ENCODE measurements at regions not wholly inside any gene's neighbourhood (a gene's known extent, or its start where the extent isn't known, plus 50 kb on each side); places are given as distances from the start of the nearest gene placed in this dataset.

- Histone ChIP-seq H3K23ac (ENCODE audit: low read depth, low read length) (no peak overlapping the region), H3K14ac (replicated peaks; ENCODE audit: low read depth, low read length) (no peak overlapping the region), H3K56ac (ENCODE audit: extremely low read depth, insufficient read depth, low read length) (no peak overlapping the region), H4K5ac (ENCODE audit: low read depth, low read length) (no peak overlapping the region), H2AFZ (replicated peaks; ENCODE audit: low read length, poor library complexity) (no peak overlapping the region), H3K4me3 (ENCODE audit: insufficient read depth, low read depth, low read length) (no peak overlapping the region), H2BK20ac (ENCODE audit: low read depth, low read length) (no peak overlapping the region), H2BK15ac (ENCODE audit: low read depth, low read length) (no peak overlapping the region), H3K9ac (ENCODE audit: low read depth, low read length) (no peak overlapping the region), H4K91ac (ENCODE audit: insufficient read depth, low read depth, low read length) (no peak overlapping the region), H3K4me2 (ENCODE audit: low read depth, low read length) (no peak overlapping the region), H4K8ac (ENCODE audit: low read depth in 2 of 2, low read length in 2 of 2) (no peak overlapping the region), H2BK5ac (ENCODE audit: low read depth, low read length, poor library complexity, severe bottlenecking) (no peak overlapping the region), H2AK9ac (replicated peaks; ENCODE audit: low read depth, low read length, poor library complexity) (no peak overlapping the region), H3K27ac (ENCODE audit: insufficient read depth, low read length) (no peak overlapping the region), H3K9me3 (ENCODE audit: control insufficient read depth, insufficient read depth, low read length) (no peaks in the 10 kb centered on the region), H3K79me1 (ENCODE audit: low read depth in 1 of 2, low read length in 2 of 2) (no peaks in the 10 kb centered on the region), H3K4ac (ENCODE audit: low read depth, low read length) (no peak overlapping the region), H3K4me1 (ENCODE audit: control insufficient read depth, insufficient read depth, low read length) (no peaks in the 10 kb centered on the region), H3K9me1 (ENCODE audit: insufficient read depth, low read length) (no peaks in the 10 kb centered on the region), H3K18ac (ENCODE audit: low read depth, low read length) (no peak overlapping the region), H4K20me1 (ENCODE audit: insufficient read depth, low read length) (no peaks in the 10 kb centered on the region), H2BK120ac (ENCODE audit: low read depth, low read length) (no peak overlapping the region), H3K27me3 (ENCODE audit: control insufficient read depth, insufficient read depth, low read length) (no peaks in the 10 kb centered on the region), H3K36me3 (ENCODE audit: control insufficient read depth, insufficient read depth, low read length) (no peaks in the 10 kb centered on the region), H2AK5ac (ENCODE audit: low read depth, low read length) (no peak overlapping the region)
- intact Hi-C loops (cut with micrococcal nuclease) (no loop called here), dilution Hi-C loops (cut with HindIII; ENCODE audit: low sequenced_read_pairs, unreplicated experiment) (no loop called here), in situ Hi-C loops (cut with MboI; ENCODE audit: low sequenced_read_pairs) (no loop called here)
- BruUV-seq (replicated peaks): no TSS peak
- POLR2A ChIA-PET (ENCODE audit: unreplicated experiment): no interaction called here
- no peak for TF ChIP-seq MXI1 (IDR thresholded peaks at IDR 0.05; ENCODE audit: borderline replicate concordance, low read depth, low read length)
- ATAC-seq (ENCODE audit: low read depth) (no peak), DNase-seq (no peak)
- CTCF ChIA-PET: no interaction called here
- 14% methylated on average over 2 of the region's 3 CpGs; no CpG with 5 or more reads in 1 of the 2 experiments for WGBS, 2 experiments (ENCODE audit: extremely low coverage in 2 of 2, insufficient read length in 1 of 2)
Observed at GRCh38 chr15:94127006-94127405, 104.4 kb upstream of the MCTP2 start.
